CD14-positive monocyte (primary cell): ENCODE measurements at regions not wholly inside any gene's neighbourhood (a gene's known extent, or its start where the extent isn't known, plus 50 kb on each side); places are given as distances from the start of the nearest gene placed in this dataset.

Source experiments
- DNase-seq, 3 donors: peaks; one replicate each; pipeline ENCODE4 v3.0.0-alpha.2; 2011 to 2022
- H2AFZ ChIP-seq: 2 replicates; pipeline ENCODE4 v1.6.0; 2012; ENCODE audit warnings: mild to moderate bottlenecking, low read depth, low read length, inconsistent platforms; ENCODE audit not compliant: insufficient read depth, poor library complexity, severe bottlenecking
- H3K27ac ChIP-seq, 2 donors: 1 replicate in 1 of 2; 2 replicates in 1 of 2; pipeline ENCODE4 v1.5.1; 2012 to 2013; ENCODE audit warnings: low read length in 2 of 2, control low read depth in 1 of 2, inconsistent platforms in 1 of 2, low read depth in 1 of 2, mild to moderate bottlenecking in 1 of 2
- H3K27me3 ChIP-seq, 2 donors: one replicate each; pipeline versions ENCODE4 v1.6.0 to v1.6.1; 2011 to 2013; ENCODE audit warnings: low read length in 2 of 2; ENCODE audit not compliant: control insufficient read depth in 2 of 2, insufficient read depth in 2 of 2
- H3K36me3 ChIP-seq, 2 donors: replicated peaks in 1 of 2; 1 replicate in 1 of 2; 2 replicates in 1 of 2; pipeline versions ENCODE4 v1.5.1 to v1.6.1; 2012 to 2013; ENCODE audit warnings: low read length in 2 of 2, control low read depth in 1 of 2, inconsistent platforms in 1 of 2, mild to moderate bottlenecking in 1 of 2; ENCODE audit not compliant: insufficient read depth in 2 of 2, control insufficient read depth in 1 of 2
- H3K4me1 ChIP-seq, 2 donors: 1 replicate in 1 of 2; 2 replicates in 1 of 2; pipeline versions ENCODE4 v1.5.1 to v1.6.1; 2012 to 2013; ENCODE audit warnings: low read length in 2 of 2, control low read depth in 1 of 2, inconsistent platforms in 1 of 2, mild to moderate bottlenecking in 1 of 2, moderate library complexity in 1 of 2; ENCODE audit not compliant: insufficient read depth in 2 of 2, control insufficient read depth in 1 of 2
- H3K4me2 ChIP-seq: replicated peaks from 2 replicates; pipeline ENCODE3; 2012; ENCODE audit warnings: low read length, moderate library complexity, mild to moderate bottlenecking; ENCODE audit not compliant: poor library complexity, severe bottlenecking; ENCODE audit errors: extremely low read depth
- H3K4me3 ChIP-seq, 3 experiments: fragments of 200-600 bp in 1 of 3; sonication (generic) in 1 of 3; replicated peaks in 1 of 3; 1 replicate in 2 of 3; 2 replicates in 1 of 3; pipeline ENCODE4 v1.5.1; 2011 to 2013; ENCODE audit warnings: low read length in 3 of 3, mild to moderate bottlenecking in 3 of 3, control low read depth in 2 of 3, low read depth in 2 of 3, inconsistent platforms in 1 of 3, moderate library complexity in 1 of 3
- H3K79me2 ChIP-seq: 2 replicates; pipeline ENCODE4 v1.6.0; 2012; ENCODE audit warnings: mild to moderate bottlenecking, control low read depth, inconsistent platforms, low read length, moderate library complexity; ENCODE audit not compliant: insufficient read depth
- H3K9ac ChIP-seq: 2 replicates; pipeline ENCODE4 v1.6.0; 2017; ENCODE audit warnings: low read length, mild to moderate bottlenecking; ENCODE audit not compliant: insufficient read depth, poor library complexity, severe bottlenecking
- H3K9me3 ChIP-seq, 2 donors: replicated peaks in 1 of 2; 1 replicate in 1 of 2; 2 replicates in 1 of 2; pipeline versions ENCODE4 v1.5.1 to v1.6.1; 2012 to 2013; ENCODE audit warnings: low read length in 2 of 2, control low read depth in 1 of 2; ENCODE audit not compliant: control insufficient read depth in 1 of 2, insufficient read depth in 1 of 2
- H4K20me1 ChIP-seq: 2 replicates; pipeline ENCODE4 v1.6.0; 2012; ENCODE audit warnings: mild to moderate bottlenecking, low read length, control low read depth, moderate library complexity; ENCODE audit not compliant: insufficient read depth
- H3K27ac Mint-ChIP-seq, 7 donors: one replicate each; pipeline ENCODE4 v1.8.0; 2020; ENCODE audit warnings: mild to moderate bottlenecking in 7 of 7, mixed read lengths in 7 of 7, moderate library complexity in 6 of 7, inconsistent platforms in 2 of 7
- H3K27me3 Mint-ChIP-seq, 3 donors: one replicate each; pipeline ENCODE4 v1.8.0; 2021 to 2022; ENCODE audit warnings: low read depth in 3 of 3, mild to moderate bottlenecking in 3 of 3, mixed read lengths in 3 of 3, moderate library complexity in 3 of 3, inconsistent platforms in 1 of 3
- H3K36me3 Mint-ChIP-seq, 2 donors: one replicate each; pipeline ENCODE4 v1.8.0; 2020; ENCODE audit warnings: mixed read lengths in 2 of 2, inconsistent platforms in 1 of 2, mild to moderate bottlenecking in 1 of 2
- H3K4me1 Mint-ChIP-seq: one replicate; pipeline ENCODE4 v1.8.0; 2020; ENCODE audit warnings: mild to moderate bottlenecking, mixed read lengths
- H3K4me3 Mint-ChIP-seq, 2 donors: one replicate each; pipeline ENCODE4 v1.8.0; 2020; ENCODE audit warnings: mild to moderate bottlenecking in 2 of 2, mixed read lengths in 2 of 2, moderate library complexity in 1 of 2
- H3K9me3 Mint-ChIP-seq, 7 donors: one replicate each; pipeline ENCODE4 v1.8.0; 2020 to 2022; ENCODE audit warnings: mixed read lengths in 7 of 7, mild to moderate bottlenecking in 6 of 7, moderate library complexity in 6 of 7, inconsistent platforms in 2 of 7
- CTCF ChIP-seq: fragments of 200-600 bp; IDR thresholded peaks from one replicate; pipeline ENCODE4 v1.8.0; 2022; ENCODE audit warnings: antibody characterized with exemption, mild to moderate bottlenecking
- WGBS: methylation state at CpG from one replicate; pipeline ENCODE4 v1.1.5; 2013; ENCODE audit warnings: missing lambda C conversion rate; ENCODE audit not compliant: insufficient coverage; 5-methylcytosine and 5-hydroxymethylcytosine counted together
- intact Hi-C, 2 donors: fragments of 100-400 bp; cut with micrococcal nuclease; formaldehyde crosslinking; loops; one replicate each; pipeline versions ENCODE4 v1.15.0 to v1.15.1; 2023

GRCh38 chr2:204110338-204110741, 173.8 kb downstream of the ICOS start:
- DNase-seq: no peak
- H2AFZ ChIP-seq: peak overlapping the region; percentile 68
- no peaks in the 10 kb centered on the region for H3K9me3 ChIP-seq
- intact Hi-C loops: no loop called here
- peak overlapping the region in 1 of 3 experiments; percentile 40 for H3K4me3 ChIP-seq
- Mint-ChIP-seq H3K4me3 (peak overlapping the region in 1 of 2 donors; percentile 83), H3K9me3 (no peaks in the 10 kb centered on the region), H3K27ac (peak overlapping the region in 1 of 7 donors; percentile 54), H3K27me3 (peaks cover 7 to 17% (median 12%) of the 10 kb centered on the region in 3 donors), H3K36me3 (no peaks in the 10 kb centered on the region), H3K4me1 (peaks cover 29% of the 10 kb centered on the region)
- no peak overlapping the region for H3K27ac ChIP-seq
- no CpG with 5 or more reads among the region's 8 CpGs for WGBS
- peaks cover 9 to 13% of the 10 kb centered on the region in 2 donors for H3K4me1 ChIP-seq
- no peaks in the 10 kb centered on the region for H3K79me2 ChIP-seq
- H3K4me2 ChIP-seq: peak overlapping the region; percentile 28
- no peaks in the 10 kb centered on the region for H3K27me3 ChIP-seq
- H4K20me1 ChIP-seq: no peaks in the 10 kb centered on the region
- TF ChIP-seq CTCF: no peak
- H3K36me3 ChIP-seq: no peaks in the 10 kb centered on the region
- H3K9ac ChIP-seq: no peak overlapping the region

GRCh38 chr2:204110751-204111516, 174.4 kb downstream of the ICOS start:
- H3K9ac ChIP-seq: no peak overlapping the region
- intact Hi-C loops: no loop called here
- peak overlapping the region; percentile 28 for H3K4me2 ChIP-seq

More at GRCh38 chr2:204110751-204111516, 174.4 kb downstream of the ICOS start:
- no peaks in the 10 kb centered on the region for H3K79me2 ChIP-seq
- no peaks in the 10 kb centered on the region for H3K9me3 ChIP-seq
- no peak for TF ChIP-seq CTCF
- no peak for DNase-seq
- H3K36me3 Mint-ChIP-seq: no peaks in the 10 kb centered on the region
- H3K4me3 Mint-ChIP-seq: peak overlapping the region in 1 of 2 donors; percentile 83
- H3K27ac Mint-ChIP-seq: no peak overlapping the region
- H3K4me3 ChIP-seq: peak overlapping the region in 1 of 3 experiments; percentile 40
- peaks cover 7 to 17% (median 12%) of the 10 kb centered on the region in 3 donors for H3K27me3 Mint-ChIP-seq
- no peaks in the 10 kb centered on the region for H3K27me3 ChIP-seq
- WGBS: no CpG with 5 or more reads among the region's 5 CpGs
- H3K4me1 Mint-ChIP-seq: peaks cover 29% of the 10 kb centered on the region
- H3K9me3 Mint-ChIP-seq: no peaks in the 10 kb centered on the region
- H3K4me1 ChIP-seq: peaks cover 9 to 13% of the 10 kb centered on the region in 2 donors
- H3K36me3 ChIP-seq: no peaks in the 10 kb centered on the region
- H2AFZ ChIP-seq: peak overlapping the region; percentile 68
- no peak overlapping the region for H3K27ac ChIP-seq
- no peaks in the 10 kb centered on the region for H4K20me1 ChIP-seq
